Thyroid gland (tissue), 4 donors: ENCODE measurements at regions not wholly inside any gene's neighbourhood (a gene's known extent, or its start where the extent isn't known, plus 50 kb on each side); places are given as distances from the start of the nearest gene placed in this dataset.

Experiments
- DNase-seq, 2 donors: peaks; one replicate each; pipeline ENCODE4 v3.0.0-alpha.2; 2019
- H3K27ac ChIP-seq, 3 donors: fragments of 200-600 bp; sonication (generic); 1 replicate in 2 of 3; 2 replicates in 1 of 3; pipeline ENCODE4 v1.5.1; 2016 to 2019; ENCODE audit warnings: mild to moderate bottlenecking in 1 of 3, moderate library complexity in 1 of 3
- H3K27me3 ChIP-seq: fragments of 200-600 bp; sonication (generic); one replicate; pipeline ENCODE4 v1.5.1; 2019
- H3K36me3 ChIP-seq, 2 donors: fragments of 200-600 bp; sonication (generic); one replicate each; pipeline ENCODE4 v1.5.1; 2016 to 2019
- H3K4me1 ChIP-seq, 2 donors: fragments of 200-600 bp; sonication (generic); one replicate each; pipeline ENCODE4 v1.5.1; 2017 to 2019
- H3K4me3 ChIP-seq, 3 donors: fragments of 200-600 bp; sonication (generic); replicated peaks in 1 of 3; 1 replicate in 2 of 3; 2 replicates in 1 of 3; pipeline ENCODE4 v1.5.1; 2016; ENCODE audit warnings: mild to moderate bottlenecking in 1 of 3
- H3K9me3 ChIP-seq: fragments of 200-600 bp; sonication (generic); one replicate; pipeline ENCODE4 v1.5.1; 2017
- POLR2A ChIP-seq, 2 donors: fragments of 450-650 bp; IDR thresholded peaks; one replicate each; pipeline ENCODE4 v1.6.1; 2017; ENCODE audit warnings: antibody characterized with exemption in 2 of 2, mild to moderate bottlenecking in 2 of 2, moderate library complexity in 1 of 2
- WGBS, 2 donors: methylation state at CpG; one replicate each; pipeline ENCODE4 v1.1.5; 2017; 5-methylcytosine and 5-hydroxymethylcytosine counted together
- intact Hi-C: fragments of 100-400 bp; cut with DNase I; formaldehyde crosslinking; loops from one replicate; pipeline ENCODE4 v1.15.1; 2023
- TF ChIP-seq, protein P1 (sequence below), 6 experiments: fragments of 200-600 bp in 3 of 6; fragments of 450-650 bp in 3 of 6; sonication (generic) in 3 of 6; IDR thresholded peaks; one replicate each; pipeline ENCODE4 v1.5.1; 2016 to 2019; ENCODE audit warnings: antibody characterized with exemption in 6 of 6, mild to moderate bottlenecking in 2 of 6, inconsistent platforms in 1 of 6, moderate library complexity in 1 of 6

DNA sequence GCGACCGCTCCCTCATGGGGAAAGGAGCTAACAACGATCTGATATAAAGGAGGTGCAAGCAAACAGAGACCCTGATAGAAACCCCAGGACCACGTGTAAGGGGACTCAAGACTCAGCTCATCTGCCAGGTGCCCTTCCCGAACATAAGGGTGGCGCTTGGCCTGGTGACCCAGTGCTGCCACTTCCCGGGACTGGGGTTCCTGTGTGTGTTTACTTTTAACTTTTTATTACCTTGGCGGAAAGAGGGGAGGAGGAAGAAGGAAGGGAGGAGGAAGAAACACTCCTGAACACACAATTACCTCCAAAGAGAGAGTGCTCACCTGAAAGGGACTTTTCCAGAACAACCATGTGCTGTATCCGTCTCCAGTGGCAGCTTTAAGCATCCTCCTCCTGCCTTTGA is 56.5 kb upstream of the EDAR start:
- DNase-seq = no peak
- H3K4me1 ChIP-seq = no peaks in the 10 kb centered on the region
- no peaks in the 10 kb centered on the region for H3K9me3 ChIP-seq
- no peak overlapping the region for H3K4me3 ChIP-seq
- no peaks in the 10 kb centered on the region for H3K36me3 ChIP-seq
- TF ChIP-seq POLR2A (IDR thresholded peaks at IDR 0.05) = no peak
- TF ChIP-seq, protein P1, sequence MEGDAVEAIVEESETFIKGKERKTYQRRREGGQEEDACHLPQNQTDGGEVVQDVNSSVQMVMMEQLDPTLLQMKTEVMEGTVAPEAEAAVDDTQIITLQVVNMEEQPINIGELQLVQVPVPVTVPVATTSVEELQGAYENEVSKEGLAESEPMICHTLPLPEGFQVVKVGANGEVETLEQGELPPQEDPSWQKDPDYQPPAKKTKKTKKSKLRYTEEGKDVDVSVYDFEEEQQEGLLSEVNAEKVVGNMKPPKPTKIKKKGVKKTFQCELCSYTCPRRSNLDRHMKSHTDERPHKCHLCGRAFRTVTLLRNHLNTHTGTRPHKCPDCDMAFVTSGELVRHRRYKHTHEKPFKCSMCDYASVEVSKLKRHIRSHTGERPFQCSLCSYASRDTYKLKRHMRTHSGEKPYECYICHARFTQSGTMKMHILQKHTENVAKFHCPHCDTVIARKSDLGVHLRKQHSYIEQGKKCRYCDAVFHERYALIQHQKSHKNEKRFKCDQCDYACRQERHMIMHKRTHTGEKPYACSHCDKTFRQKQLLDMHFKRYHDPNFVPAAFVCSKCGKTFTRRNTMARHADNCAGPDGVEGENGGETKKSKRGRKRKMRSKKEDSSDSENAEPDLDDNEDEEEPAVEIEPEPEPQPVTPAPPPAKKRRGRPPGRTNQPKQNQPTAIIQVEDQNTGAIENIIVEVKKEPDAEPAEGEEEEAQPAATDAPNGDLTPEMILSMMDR (IDR thresholded peaks at IDR 0.05) = no peak
- H3K27ac ChIP-seq = no peak overlapping the region
- WGBS, 2 donors = 72 to 84% methylated on average over 8 to 9 of the region's 9 CpGs
- intact Hi-C loops = no loop called here
- no peaks in the 10 kb centered on the region for H3K27me3 ChIP-seq

DNA sequence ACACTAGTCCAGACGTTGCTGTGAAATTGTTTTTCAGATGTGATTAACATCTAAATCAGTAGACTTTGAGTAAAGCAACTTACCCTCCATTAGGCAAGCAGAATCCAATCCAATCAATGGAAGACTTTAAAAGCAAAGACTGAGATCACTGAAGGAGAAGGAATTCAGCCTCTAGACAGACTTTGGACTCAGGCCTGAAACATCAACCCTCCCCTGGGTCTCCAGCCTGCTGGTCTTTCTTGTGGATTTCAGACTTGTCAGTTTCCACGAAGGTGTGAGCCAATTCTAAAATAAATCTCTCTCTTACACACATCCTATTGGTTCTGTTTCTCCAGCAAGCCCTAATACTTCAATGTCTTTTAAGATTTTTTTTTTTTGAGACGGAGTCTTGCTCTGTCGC is 50.0 kb upstream of the EDAR start:
- Histone ChIP-seq H3K9me3 (no peaks in the 10 kb centered on the region), H3K27me3 (no peaks in the 10 kb centered on the region), H3K27ac (no peak overlapping the region), H3K4me1 (no peaks in the 10 kb centered on the region), H3K36me3 (no peaks in the 10 kb centered on the region), H3K4me3 (no peak overlapping the region)
- DNase-seq = no peak
- intact Hi-C loops = no loop called here
- TF ChIP-seq, protein P1 (IDR thresholded peaks at IDR 0.05) = no peak
- TF ChIP-seq POLR2A (IDR thresholded peaks at IDR 0.05) = no peak
- 67 to 70% methylated on average over 4 of the region's 4 CpGs for WGBS, 2 donors
